PFSK-1 (cell line): ENCODE measurements at regions not wholly inside any gene's neighbourhood (a gene's known extent, or its start where the extent isn't known, plus 50 kb on each side); places are given as distances from the start of the nearest gene placed in this dataset.

Experiments used
- FOXP2 ChIP-seq: optimal IDR thresholded peaks from 2 replicates; pipeline ENCODE3; 2011; ENCODE audit warnings: borderline replicate concordance, control low read depth, inconsistent platforms; ENCODE audit not compliant: insufficient read depth; ENCODE audit errors: extremely low read length, extremely low read depth
- POLR2AphosphoS5 ChIP-seq: IDR thresholded peaks from 2 replicates; pipeline ENCODE4 v1.6.1; 2012; ENCODE audit warnings: low read depth, mild to moderate bottlenecking, control low read depth, low read length, moderate library complexity
- SIN3A ChIP-seq: IDR thresholded peaks from 2 replicates; pipeline ENCODE4 v1.6.1; 2012; ENCODE audit warnings: mild to moderate bottlenecking, low read length, moderate library complexity, borderline replicate concordance; ENCODE audit not compliant: insufficient read depth
- TAF1 ChIP-seq: IDR thresholded peaks from 2 replicates; pipeline ENCODE4 v1.6.1; 2012; ENCODE audit warnings: low read length, control low read depth, borderline replicate concordance; ENCODE audit not compliant: insufficient read depth
- TF ChIP-seq, protein P1 (sequence below), 2 experiments: IDR thresholded peaks; 2 replicates each; pipeline versions ENCODE4 v1.6.1 to v1.8.0; 2011 to 2012; ENCODE audit warnings: low read depth in 2 of 2, low read length in 2 of 2, control low read depth in 1 of 2, inconsistent platforms in 1 of 2, mild to moderate bottlenecking in 1 of 2, moderate library complexity in 1 of 2; ENCODE audit not compliant: insufficient read depth in 1 of 2

DNA sequence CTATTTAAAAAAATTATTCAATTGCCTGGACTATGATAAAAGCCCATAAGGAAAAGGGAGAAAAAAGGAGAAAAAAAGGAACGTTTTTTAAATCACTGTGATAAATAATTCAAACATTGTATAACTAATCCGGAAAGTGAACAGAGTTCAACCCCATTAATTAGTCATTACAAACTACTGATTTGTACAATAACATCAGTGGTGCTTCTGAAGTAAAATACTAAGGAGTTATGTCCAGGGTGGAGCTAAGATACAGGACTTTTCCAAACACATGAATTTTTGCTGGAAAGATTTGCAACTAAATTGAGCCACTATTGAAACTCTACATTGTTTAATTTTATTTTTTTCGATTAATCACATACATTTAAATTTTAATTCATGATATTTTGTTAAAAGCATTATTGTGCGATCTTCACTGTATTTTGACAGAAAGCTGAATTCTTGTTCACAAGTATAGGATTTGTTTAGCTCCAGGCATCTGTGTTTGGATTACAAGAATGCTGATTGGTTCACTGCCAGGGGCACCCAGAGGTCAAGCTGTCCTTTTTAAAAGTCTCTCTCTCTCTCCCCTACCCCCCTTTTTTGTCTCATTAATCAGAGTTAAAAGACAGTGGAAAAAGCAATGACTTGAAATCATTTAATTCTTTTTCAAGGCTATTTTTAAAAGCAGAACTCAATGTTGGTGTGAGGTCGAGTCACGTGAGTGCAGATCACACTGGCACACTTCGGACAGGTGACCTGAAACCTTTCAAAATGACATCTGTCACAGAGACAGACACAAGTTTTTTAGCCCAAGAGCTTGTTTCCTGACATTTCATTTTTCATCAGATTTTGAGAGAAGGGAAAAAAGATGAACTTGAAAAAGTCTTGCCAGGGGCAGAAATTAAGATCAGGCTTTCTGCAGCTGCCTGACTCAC, 387.3 kb downstream of the NR2F1-AS1 start:
- TF ChIP-seq FOXP2 (no peak), POLR2AphosphoS5 (no peak), SIN3A (no peak), TAF1 (no peak)
- TF ChIP-seq, protein P1, sequence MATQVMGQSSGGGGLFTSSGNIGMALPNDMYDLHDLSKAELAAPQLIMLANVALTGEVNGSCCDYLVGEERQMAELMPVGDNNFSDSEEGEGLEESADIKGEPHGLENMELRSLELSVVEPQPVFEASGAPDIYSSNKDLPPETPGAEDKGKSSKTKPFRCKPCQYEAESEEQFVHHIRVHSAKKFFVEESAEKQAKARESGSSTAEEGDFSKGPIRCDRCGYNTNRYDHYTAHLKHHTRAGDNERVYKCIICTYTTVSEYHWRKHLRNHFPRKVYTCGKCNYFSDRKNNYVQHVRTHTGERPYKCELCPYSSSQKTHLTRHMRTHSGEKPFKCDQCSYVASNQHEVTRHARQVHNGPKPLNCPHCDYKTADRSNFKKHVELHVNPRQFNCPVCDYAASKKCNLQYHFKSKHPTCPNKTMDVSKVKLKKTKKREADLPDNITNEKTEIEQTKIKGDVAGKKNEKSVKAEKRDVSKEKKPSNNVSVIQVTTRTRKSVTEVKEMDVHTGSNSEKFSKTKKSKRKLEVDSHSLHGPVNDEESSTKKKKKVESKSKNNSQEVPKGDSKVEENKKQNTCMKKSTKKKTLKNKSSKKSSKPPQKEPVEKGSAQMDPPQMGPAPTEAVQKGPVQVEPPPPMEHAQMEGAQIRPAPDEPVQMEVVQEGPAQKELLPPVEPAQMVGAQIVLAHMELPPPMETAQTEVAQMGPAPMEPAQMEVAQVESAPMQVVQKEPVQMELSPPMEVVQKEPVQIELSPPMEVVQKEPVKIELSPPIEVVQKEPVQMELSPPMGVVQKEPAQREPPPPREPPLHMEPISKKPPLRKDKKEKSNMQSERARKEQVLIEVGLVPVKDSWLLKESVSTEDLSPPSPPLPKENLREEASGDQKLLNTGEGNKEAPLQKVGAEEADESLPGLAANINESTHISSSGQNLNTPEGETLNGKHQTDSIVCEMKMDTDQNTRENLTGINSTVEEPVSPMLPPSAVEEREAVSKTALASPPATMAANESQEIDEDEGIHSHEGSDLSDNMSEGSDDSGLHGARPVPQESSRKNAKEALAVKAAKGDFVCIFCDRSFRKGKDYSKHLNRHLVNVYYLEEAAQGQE (IDR thresholded peaks at IDR 0.05; ENCODE audit: insufficient read depth in 1 of 2, low read depth in 2 of 2, low read length in 2 of 2), result no peak

DNA sequence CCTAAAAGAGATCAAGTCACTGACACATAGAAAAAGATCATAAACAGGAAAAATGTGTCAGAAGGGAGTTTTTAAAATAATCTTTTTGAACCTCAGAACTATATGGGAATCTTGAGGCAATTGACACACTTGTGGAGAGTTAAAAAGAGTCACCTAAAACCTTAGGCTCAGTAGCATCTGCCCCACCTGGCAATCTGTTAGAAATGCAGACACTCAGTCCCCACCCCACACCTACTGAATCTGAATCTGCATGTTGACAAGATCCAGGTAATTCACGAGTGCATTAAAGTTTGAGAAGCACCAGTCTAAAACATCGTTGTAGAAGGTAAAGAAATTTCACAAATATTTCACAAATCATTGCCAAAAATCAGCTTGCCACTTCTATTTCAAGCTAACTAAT, 388.3 kb downstream of the NR2F1-AS1 start:
- TF ChIP-seq FOXP2 (no peak), SIN3A (no peak), POLR2AphosphoS5 (no peak), TAF1 (no peak)
- TF ChIP-seq, protein P1 (IDR thresholded peaks at IDR 0.05; ENCODE audit: insufficient read depth in 1 of 2, low read depth in 2 of 2, low read length in 2 of 2), result no peak

DNA sequence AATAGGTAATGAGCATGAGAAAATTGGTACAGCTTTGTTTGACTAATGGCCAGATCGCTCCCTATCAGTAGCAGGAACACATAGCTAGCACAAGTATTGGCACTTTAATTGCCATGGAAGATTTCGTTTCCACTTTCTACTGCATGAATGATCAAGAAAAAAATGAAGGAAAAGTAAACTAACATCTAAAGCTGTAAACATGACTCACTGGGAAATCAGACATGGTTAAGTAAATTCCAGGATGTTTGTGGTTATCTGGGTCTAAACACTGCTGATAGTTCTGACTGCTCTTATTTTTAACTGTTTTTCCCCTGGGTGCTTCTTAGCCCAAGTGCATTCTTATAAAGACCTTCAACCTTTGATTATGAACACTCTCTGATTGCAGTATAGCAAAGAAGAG, 388.9 kb downstream of the NR2F1-AS1 start:
- TF ChIP-seq POLR2AphosphoS5, result no peak
- TF ChIP-seq SIN3A, result no peak
- TF ChIP-seq TAF1, result no peak
- TF ChIP-seq, protein P1 (IDR thresholded peaks at IDR 0.05; ENCODE audit: insufficient read depth in 1 of 2, low read depth in 2 of 2, low read length in 2 of 2), result no peak
- TF ChIP-seq FOXP2, result no peak

DNA sequence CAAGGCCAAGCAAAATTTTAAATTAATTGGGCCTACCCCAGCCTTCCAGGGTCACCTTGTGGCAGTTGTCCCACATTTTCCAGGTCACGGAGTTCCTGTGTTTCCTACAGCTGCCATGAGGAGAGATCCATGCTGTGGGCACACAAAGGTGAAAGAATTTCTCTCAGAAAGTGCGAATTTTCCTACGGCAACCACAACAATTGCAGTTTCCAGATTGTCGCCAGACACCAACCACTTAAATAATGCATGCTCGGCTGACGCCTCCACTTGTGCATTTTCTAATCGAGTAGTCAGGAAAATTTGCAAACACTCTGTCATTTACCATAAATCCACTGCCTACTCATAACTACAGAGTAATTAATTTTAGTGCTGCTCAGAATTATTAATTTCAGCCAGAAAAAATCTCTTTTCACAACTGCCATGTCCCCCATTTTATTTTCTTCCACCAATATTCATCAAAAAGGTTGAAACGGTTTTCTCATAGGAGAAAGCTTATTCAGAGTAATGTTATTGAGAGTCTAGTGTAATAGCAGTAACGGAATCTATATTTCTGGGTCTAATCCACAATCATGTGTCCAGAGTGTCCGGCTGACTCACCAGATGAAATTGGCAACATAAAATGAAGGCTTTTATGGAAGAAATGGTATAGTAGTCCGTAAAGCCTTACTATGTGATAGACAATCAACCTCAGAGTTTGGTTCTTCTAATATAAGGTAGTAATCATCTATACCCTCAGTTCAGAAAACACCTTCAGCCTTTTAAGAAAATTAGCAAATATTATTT, 389.8 kb downstream of the NR2F1-AS1 start:
- TF ChIP-seq POLR2AphosphoS5, result no peak
- TF ChIP-seq FOXP2, result no peak

DNA sequence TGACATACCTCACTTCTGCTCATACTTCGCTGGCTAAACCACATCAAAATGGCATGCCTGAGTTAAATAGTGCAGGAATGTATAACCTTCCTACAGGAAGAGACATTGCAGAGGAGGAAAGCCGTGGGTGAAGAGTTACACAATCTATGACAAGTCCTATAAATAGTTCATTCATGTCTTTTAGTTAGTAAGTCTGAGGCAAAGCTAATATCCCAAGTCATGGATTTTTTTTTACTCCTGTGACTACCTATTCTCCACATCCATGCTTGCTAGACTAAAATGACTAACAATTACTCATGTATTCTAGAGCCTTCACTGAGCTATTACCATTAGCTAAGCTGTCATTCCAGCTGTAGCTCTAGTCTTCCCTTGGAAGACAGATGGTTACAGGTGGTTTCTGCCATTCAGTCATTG, 391.3 kb downstream of the NR2F1-AS1 start:
- TF ChIP-seq, protein P1 (IDR thresholded peaks at IDR 0.05; ENCODE audit: insufficient read depth in 1 of 2, low read depth in 2 of 2, low read length in 2 of 2), result no peak
- TF ChIP-seq FOXP2 (no peak), POLR2AphosphoS5 (no peak), SIN3A (no peak), TAF1 (no peak)
